Stimulated activated CD8-positive, alpha-beta memory T cell treated with anti-CD3 and anti-CD28 coated beads, Interleukin-15, amount 100 ng/mL, for 48 hours (primary cell): ENCODE measurements at regions not wholly inside any gene's neighbourhood (a gene's known extent, or its start where the extent isn't known, plus 50 kb on each side); places are given as distances from the start of the nearest gene placed in this dataset.
"Not testable (repeated sequence)": the region's sequence is repeated elsewhere in the genome, so short reads cannot be mapped to it uniquely, and the experiment has no call there.

Source experiments
- DNase-seq, 2 donors: peaks; one replicate each; pipeline ENCODE4 v3.0.0-alpha.2; 2020; ENCODE audit warnings: low read depth in 2 of 2

GRCh38 chr20:39986173-39986904 is 702.7 kb downstream of the MAFB start:
- DNase-seq = no peak

- no peak for DNase-seq
These were observed 703.7 kb downstream of the MAFB start for GRCh38 chr20:39985271-39985827.

DNA sequence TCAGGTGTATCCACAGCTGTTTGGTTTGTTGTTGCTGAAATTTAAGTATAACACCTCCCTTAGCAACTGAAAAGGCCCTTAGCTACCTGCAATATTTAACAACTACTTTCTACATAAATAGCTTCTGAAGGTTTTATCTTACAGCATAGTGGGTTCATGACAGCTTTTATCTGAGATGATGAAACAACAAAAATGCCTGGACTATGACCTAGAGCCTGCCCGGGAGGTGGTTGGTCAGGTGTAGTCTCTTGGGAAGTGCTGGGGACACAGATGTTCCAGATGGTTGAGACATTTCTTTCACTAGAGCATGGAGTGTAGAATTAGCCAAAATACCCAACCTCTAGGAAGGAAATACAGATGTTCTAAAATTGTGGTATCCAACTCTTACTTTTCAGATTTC is 705.4 kb downstream of the MAFB start:
- no peak for DNase-seq

- DNase-seq = no peak
These were observed 705.9 kb downstream of the MAFB start for GRCh38 chr20:39983183-39983582.

- DNase-seq = no peak
These were observed 714.0 kb downstream of the MAFB start for GRCh38 chr20:39974966-39975501.

GRCh38 chr20:39968495-39968894 is 720.5 kb downstream of the MAFB start:
- DNase-seq = no peak

GRCh38 chr20:39967806-39968205 is 721.2 kb downstream of the MAFB start:
- no peak for DNase-seq

GRCh38 chr20:39961637-39962244 is 727.3 kb downstream of the MAFB start:
- DNase-seq = no peak

- no peak for DNase-seq
These were observed 728.3 kb downstream of the MAFB start for GRCh38 chr20:39960522-39961428.

- DNase-seq = not testable (repeated sequence)
These were observed 731.1 kb downstream of the MAFB start for GRCh38 chr20:39957911-39958310.

GRCh38 chr20:39954621-39955020 is 734.4 kb downstream of the MAFB start:
- no peak for DNase-seq

DNA sequence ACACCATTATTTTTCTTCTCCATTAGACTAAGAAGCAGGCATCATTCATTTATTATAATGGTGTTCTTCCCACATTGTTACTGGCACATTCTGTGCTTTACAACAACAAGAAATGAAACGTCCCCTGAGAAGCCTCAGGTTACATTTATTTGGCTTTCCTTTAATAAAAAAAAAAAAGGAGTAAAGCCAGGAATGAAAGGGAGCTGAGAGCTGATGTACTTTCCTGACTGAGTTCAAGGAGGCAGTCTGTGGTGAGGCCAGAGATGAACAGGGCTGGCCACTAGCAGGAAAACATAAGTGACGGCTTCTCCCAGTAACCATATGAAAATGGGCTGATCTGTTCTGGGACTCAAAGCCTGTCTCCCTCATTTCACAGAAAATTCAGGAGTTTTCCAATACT is 742.1 kb downstream of the MAFB start:
- no peak for DNase-seq

- DNase-seq = no peak
These were observed 742.8 kb downstream of the MAFB start for GRCh38 chr20:39946053-39946810.

- DNase-seq = no peak
These were observed 744.2 kb downstream of the MAFB start for GRCh38 chr20:39944861-39945260.

- DNase-seq = no peak
These were observed 745.7 kb downstream of the MAFB start for GRCh38 chr20:39943336-39943735.

DNA sequence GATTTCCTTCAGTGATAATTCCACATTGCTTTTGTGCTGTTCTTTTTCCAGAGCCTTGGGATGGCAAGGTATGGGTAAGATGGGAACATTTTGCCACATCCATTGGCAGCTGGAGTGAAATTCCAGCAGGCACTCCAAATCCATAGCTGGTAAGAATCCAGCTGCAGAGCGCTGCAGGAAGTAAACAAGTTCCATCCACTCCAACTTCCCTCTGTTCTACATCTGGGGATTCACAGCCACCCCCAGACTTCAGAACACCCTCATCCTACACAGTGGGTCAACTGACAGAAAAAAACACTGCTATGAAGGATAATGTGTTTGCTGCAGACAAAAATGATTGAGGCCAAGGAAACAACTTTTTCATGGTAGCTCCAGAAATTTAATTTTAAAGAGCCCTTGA is 747.8 kb downstream of the MAFB start:
- DNase-seq = no peak

- DNase-seq = no peak
These were observed 749.7 kb downstream of the MAFB start for GRCh38 chr20:39939241-39939865.

GRCh38 chr20:39936401-39936800 is 752.6 kb downstream of the MAFB start:
- no peak for DNase-seq

DNA sequence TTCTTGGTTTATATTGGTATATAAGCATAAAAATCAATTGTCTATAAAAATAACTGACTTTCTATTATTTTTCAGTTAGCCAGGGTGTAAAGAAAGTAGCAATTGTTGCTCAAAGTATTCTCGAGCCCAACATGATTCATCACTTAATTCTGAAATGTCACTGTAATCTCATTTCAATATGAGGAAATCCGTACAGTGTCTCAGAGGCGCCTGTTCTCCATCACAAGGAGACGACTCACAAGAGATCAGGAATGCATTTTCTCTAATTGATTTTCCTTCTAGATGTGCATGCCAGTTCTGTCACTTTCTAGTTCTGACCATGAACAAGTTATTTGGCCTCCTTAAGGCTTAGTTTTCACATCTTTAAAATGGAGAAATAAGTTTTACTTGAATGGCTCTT is 753.1 kb downstream of the MAFB start:
- DNase-seq = no peak

DNA sequence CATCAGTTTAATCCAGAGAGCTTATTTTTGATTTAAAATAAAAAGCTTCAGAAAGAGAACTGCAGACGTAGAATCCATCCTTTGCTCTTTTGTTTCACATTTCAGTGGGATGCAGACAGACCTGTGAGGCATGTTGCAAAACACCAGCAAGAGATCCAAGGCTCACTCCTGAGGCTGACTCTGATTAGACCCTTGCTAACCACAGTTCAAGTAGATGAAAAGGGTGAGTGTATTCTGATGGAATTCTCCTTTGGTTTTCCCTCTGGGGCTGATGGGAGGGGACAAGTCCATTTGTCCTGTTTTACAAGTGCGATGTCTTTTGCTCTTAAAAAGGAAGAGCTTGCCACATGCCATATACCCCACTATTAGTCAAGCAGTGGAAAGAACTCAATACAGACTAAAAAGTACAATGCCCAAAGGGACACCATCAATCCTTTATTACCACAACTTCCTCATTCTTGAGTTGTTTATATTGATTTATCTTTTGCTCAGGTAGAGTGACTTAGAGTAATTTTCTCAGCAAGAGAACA is 772.7 kb downstream of the MAFB start:
- DNase-seq = no peak

GRCh38 chr20:39913274-39913673 is 775.8 kb downstream of the MAFB start:
- no peak for DNase-seq
